ENCODE measurements at regions not wholly inside any gene's neighbourhood (a gene's known extent, or its start where the extent isn't known, plus 50 kb on each side); places are given as distances from the start of the nearest gene placed in this dataset.

DNA sequence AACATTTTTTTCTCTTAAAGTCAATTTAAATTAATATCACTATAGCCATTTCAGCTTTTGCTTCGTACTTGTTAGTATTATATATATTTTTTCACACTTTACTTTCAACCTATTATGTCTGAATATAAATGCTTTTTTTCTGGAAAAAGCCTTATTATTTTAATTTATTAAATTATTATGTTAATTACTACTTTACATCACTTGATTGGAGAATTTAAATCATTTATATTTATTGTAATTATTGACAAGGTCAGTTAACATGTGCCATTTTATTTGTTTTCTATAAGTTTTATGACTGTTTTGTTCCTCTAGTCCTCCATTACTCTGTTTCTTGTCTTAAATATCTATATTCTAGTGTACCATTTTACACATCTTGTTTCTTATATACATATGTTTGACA lies 1333.4 kb upstream of the MIR17HG start:
- no peaks in the 10 kb centered on the region for H3K4me1 ChIP-seq (ENCODE audit: control insufficient read depth in 4 of 4, insufficient read depth in 4 of 4, low read length in 3 of 4)
- H3K27ac ChIP-seq (ENCODE audit: low read depth in 1 of 2, low read length in 2 of 2): no peak overlapping the region
- H3K9ac ChIP-seq (ENCODE audit: low read depth in 1 of 2, low read length in 2 of 2): no peak overlapping the region
- 68% methylated on average over 1 of the region's 1 CpG for WGBS
- DNase-seq (ENCODE audit: low spot score): no peak
- TF ChIP-seq RXRA (IDR thresholded peaks at IDR 0.05): no peak
- TF ChIP-seq FOXA2 (IDR thresholded peaks at IDR 0.05): no peak
- TF ChIP-seq NR2F2 (IDR thresholded peaks at IDR 0.05): no peak
- TF ChIP-seq, protein P1, sequence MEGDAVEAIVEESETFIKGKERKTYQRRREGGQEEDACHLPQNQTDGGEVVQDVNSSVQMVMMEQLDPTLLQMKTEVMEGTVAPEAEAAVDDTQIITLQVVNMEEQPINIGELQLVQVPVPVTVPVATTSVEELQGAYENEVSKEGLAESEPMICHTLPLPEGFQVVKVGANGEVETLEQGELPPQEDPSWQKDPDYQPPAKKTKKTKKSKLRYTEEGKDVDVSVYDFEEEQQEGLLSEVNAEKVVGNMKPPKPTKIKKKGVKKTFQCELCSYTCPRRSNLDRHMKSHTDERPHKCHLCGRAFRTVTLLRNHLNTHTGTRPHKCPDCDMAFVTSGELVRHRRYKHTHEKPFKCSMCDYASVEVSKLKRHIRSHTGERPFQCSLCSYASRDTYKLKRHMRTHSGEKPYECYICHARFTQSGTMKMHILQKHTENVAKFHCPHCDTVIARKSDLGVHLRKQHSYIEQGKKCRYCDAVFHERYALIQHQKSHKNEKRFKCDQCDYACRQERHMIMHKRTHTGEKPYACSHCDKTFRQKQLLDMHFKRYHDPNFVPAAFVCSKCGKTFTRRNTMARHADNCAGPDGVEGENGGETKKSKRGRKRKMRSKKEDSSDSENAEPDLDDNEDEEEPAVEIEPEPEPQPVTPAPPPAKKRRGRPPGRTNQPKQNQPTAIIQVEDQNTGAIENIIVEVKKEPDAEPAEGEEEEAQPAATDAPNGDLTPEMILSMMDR (IDR thresholded peaks at IDR 0.05; ENCODE audit: low read depth, low read length, missing input control): no peak
- TF ChIP-seq EGR1 (IDR thresholded peaks at IDR 0.05; ENCODE audit: low read depth in 2 of 2): no peak
- TF ChIP-seq YY1 (IDR thresholded peaks at IDR 0.05): no peak
- TF ChIP-seq FOXA1 (IDR thresholded peaks at IDR 0.05): no peak
- TF ChIP-seq HNF4A (conservative IDR thresholded peaks at IDR 0.05): no peak
- TF ChIP-seq, protein P2, sequence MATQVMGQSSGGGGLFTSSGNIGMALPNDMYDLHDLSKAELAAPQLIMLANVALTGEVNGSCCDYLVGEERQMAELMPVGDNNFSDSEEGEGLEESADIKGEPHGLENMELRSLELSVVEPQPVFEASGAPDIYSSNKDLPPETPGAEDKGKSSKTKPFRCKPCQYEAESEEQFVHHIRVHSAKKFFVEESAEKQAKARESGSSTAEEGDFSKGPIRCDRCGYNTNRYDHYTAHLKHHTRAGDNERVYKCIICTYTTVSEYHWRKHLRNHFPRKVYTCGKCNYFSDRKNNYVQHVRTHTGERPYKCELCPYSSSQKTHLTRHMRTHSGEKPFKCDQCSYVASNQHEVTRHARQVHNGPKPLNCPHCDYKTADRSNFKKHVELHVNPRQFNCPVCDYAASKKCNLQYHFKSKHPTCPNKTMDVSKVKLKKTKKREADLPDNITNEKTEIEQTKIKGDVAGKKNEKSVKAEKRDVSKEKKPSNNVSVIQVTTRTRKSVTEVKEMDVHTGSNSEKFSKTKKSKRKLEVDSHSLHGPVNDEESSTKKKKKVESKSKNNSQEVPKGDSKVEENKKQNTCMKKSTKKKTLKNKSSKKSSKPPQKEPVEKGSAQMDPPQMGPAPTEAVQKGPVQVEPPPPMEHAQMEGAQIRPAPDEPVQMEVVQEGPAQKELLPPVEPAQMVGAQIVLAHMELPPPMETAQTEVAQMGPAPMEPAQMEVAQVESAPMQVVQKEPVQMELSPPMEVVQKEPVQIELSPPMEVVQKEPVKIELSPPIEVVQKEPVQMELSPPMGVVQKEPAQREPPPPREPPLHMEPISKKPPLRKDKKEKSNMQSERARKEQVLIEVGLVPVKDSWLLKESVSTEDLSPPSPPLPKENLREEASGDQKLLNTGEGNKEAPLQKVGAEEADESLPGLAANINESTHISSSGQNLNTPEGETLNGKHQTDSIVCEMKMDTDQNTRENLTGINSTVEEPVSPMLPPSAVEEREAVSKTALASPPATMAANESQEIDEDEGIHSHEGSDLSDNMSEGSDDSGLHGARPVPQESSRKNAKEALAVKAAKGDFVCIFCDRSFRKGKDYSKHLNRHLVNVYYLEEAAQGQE (IDR thresholded peaks at IDR 0.05): no peak
- no peak for TF ChIP-seq SP1 (IDR thresholded peaks at IDR 0.05)
- TF ChIP-seq, protein P3, sequence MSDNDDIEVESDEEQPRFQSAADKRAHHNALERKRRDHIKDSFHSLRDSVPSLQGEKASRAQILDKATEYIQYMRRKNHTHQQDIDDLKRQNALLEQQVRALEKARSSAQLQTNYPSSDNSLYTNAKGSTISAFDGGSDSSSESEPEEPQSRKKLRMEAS (IDR thresholded peaks at IDR 0.05): no peak
- TF ChIP-seq RAD21 (IDR thresholded peaks at IDR 0.05): no peak
- no peaks in the 10 kb centered on the region for H3K36me3 ChIP-seq (ENCODE audit: control insufficient read depth in 4 of 4, insufficient read depth in 3 of 4, low read depth in 1 of 4, low read length in 3 of 4)
- H3K27me3 ChIP-seq (ENCODE audit: control insufficient read depth in 4 of 4, insufficient read depth in 4 of 4, low read length in 3 of 4): no peaks in the 10 kb centered on the region
- no peaks in the 10 kb centered on the region for H3K9me3 ChIP-seq (ENCODE audit: control insufficient read depth in 4 of 4, low read length in 3 of 4)
- no peak overlapping the region for H3K4me3 ChIP-seq (ENCODE audit: low read depth in 1 of 3, low read length in 3 of 3)

DNA sequence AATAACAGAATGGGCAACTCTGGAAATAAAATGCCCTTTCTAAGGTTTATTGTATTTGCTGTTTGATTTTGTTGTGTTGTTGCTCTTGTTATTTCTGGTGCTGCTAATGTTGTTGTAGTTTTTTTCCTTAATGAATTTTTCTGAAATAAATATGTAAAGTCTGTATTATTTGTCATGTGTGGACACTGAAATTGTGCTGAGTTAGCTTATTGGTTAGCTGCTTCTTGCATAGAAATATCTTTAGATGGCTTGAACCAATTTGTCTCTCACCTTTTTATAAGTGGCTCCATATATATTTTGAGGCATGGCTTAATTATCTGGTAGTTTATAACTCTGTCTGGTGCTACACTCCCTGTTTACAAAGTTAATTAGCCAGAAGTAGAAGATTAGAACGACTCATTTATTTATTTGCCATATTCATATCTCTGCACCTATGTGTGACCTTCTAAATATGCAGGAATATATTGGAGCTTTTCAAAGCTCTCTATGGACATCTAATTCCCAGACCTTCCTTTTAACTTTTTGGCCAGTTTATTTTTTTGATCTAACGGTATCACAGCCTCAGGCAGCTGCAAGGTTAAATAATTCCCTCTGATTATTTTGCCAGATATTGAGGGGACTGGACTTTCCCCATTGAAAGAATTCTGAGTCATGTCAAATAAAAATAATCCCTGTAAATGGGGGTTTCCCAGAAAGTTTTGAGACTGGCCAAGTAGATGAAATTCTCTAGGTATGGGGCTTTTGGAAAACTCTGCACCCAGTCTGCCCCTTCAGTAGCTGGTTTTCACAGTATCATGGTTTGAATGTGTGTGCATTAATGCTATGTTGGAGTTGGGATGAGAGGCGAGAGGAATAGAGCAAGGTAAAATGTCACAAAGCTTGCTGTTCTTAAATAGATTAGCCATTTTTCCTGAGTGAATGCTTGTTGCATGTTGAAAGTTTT lies 1331.7 kb upstream of the MIR17HG start:
- Histone ChIP-seq H3K4me1 (ENCODE audit: control insufficient read depth in 4 of 4, insufficient read depth in 4 of 4, low read length in 3 of 4) (no peaks in the 10 kb centered on the region), H3K27me3 (ENCODE audit: control insufficient read depth in 4 of 4, insufficient read depth in 4 of 4, low read length in 3 of 4) (no peaks in the 10 kb centered on the region), H3K9me3 (ENCODE audit: control insufficient read depth in 4 of 4, low read length in 3 of 4) (no peaks in the 10 kb centered on the region), H3K36me3 (ENCODE audit: control insufficient read depth in 4 of 4, insufficient read depth in 3 of 4, low read depth in 1 of 4, low read length in 3 of 4) (no peaks in the 10 kb centered on the region), H3K4me3 (ENCODE audit: low read depth in 1 of 3, low read length in 3 of 3) (no peak overlapping the region), H3K9ac (ENCODE audit: low read depth in 1 of 2, low read length in 2 of 2) (no peak overlapping the region), H3K27ac (ENCODE audit: low read depth in 1 of 2, low read length in 2 of 2) (no peak overlapping the region)
- 59% methylated on average over 3 of the region's 3 CpGs for WGBS
- TF ChIP-seq FOXA2 (IDR thresholded peaks at IDR 0.05): no peak
- no peak for TF ChIP-seq HNF4A (conservative IDR thresholded peaks at IDR 0.05)
- no peak for TF ChIP-seq HNF4G (IDR thresholded peaks at IDR 0.05)
- no peak for TF ChIP-seq SP1 (IDR thresholded peaks at IDR 0.05)
- no peak for TF ChIP-seq TAF1 (conservative IDR thresholded peaks at IDR 0.05)
- TF ChIP-seq FOXA1 (IDR thresholded peaks at IDR 0.05): no peak
- no peak for TF ChIP-seq GABPA (IDR thresholded peaks at IDR 0.05 in 1 of 2, conservative IDR thresholded peaks at IDR 0.05 in 1 of 2)
- TF ChIP-seq EGR1 (IDR thresholded peaks at IDR 0.05; ENCODE audit: low read depth in 2 of 2): no peak
- TF ChIP-seq, protein P2 (IDR thresholded peaks at IDR 0.05): no peak
- TF ChIP-seq, protein P4, sequence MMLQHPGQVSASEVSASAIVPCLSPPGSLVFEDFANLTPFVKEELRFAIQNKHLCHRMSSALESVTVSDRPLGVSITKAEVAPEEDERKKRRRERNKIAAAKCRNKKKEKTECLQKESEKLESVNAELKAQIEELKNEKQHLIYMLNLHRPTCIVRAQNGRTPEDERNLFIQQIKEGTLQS (IDR thresholded peaks at IDR 0.05): no peak
- TF ChIP-seq RAD21 (IDR thresholded peaks at IDR 0.05): no peak
- TF ChIP-seq, protein P5, sequence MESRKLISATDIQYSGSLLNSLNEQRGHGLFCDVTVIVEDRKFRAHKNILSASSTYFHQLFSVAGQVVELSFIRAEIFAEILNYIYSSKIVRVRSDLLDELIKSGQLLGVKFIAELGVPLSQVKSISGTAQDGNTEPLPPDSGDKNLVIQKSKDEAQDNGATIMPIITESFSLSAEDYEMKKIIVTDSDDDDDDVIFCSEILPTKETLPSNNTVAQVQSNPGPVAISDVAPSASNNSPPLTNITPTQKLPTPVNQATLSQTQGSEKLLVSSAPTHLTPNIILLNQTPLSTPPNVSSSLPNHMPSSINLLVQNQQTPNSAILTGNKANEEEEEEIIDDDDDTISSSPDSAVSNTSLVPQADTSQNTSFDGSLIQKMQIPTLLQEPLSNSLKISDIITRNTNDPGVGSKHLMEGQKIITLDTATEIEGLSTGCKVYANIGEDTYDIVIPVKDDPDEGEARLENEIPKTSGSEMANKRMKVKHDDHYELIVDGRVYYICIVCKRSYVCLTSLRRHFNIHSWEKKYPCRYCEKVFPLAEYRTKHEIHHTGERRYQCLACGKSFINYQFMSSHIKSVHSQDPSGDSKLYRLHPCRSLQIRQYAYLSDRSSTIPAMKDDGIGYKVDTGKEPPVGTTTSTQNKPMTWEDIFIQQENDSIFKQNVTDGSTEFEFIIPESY (IDR thresholded peaks at IDR 0.05): no peak
- TF ChIP-seq JUND (IDR thresholded peaks at IDR 0.05): no peak
- TF ChIP-seq, protein P3 (IDR thresholded peaks at IDR 0.05): no peak
- DNase-seq (ENCODE audit: low spot score): no peak

Data from liver (tissue), 8 donors.